ENCODE measurements at regions not wholly inside any gene's neighbourhood (a gene's known extent, or its start where the extent isn't known, plus 50 kb on each side); places are given as distances from the start of the nearest gene placed in this dataset.

GRCh38 chr6:2583459-2583858 lies 167.3 kb downstream of the MYLK4 start:
- Histone ChIP-seq H3K4me1 (ENCODE audit: control insufficient read depth in 1 of 2, low read depth in 2 of 2) (peaks cover 6 to 15% of the 10 kb centered on the region in 2 donors), H3K27me3 (replicated peaks; ENCODE audit: insufficient read depth) (no peaks in the 10 kb centered on the region), H3K27ac (no peak overlapping the region), H3K36me3 (no peaks in the 10 kb centered on the region), H3K9me3 (peaks cover 4% of the 10 kb centered on the region), H3K4me3 (no peak overlapping the region)
- no peak for ATAC-seq (ENCODE audit: insufficient number of reproducible peaks, low FRiP score, low read depth)
- no peak for TF ChIP-seq CTCF (IDR thresholded peaks at IDR 0.05)
- no peak for DNase-seq (ENCODE audit: low spot score)

DNA sequence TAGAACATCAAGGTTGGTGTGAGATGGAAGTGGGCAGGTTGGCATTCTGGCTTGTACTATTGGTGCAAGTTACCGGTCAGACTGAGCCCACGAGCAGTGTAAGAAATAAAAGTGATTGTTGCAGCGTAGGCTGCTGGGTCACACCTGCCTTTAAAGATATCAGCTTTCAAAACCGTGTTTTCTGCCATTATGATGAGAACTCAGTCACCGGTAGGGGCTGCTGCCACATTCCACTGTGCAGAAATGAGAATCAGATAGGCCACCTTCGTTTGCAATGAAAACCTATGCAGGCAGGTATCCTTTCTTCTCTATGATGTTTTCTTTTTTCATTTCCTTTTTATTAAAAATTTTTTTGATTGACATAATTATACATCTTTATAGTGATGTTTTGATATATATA lies 168.5 kb downstream of the MYLK4 start:
- no peaks in the 10 kb centered on the region for H3K27me3 ChIP-seq (replicated peaks; ENCODE audit: insufficient read depth)
- peaks cover 6 to 15% of the 10 kb centered on the region in 2 donors for H3K4me1 ChIP-seq (ENCODE audit: control insufficient read depth in 1 of 2, low read depth in 2 of 2)
- H3K4me3 ChIP-seq, result no peak overlapping the region
- H3K36me3 ChIP-seq, result no peaks in the 10 kb centered on the region
- H3K9me3 ChIP-seq, result peaks cover 4% of the 10 kb centered on the region
- TF ChIP-seq CTCF (IDR thresholded peaks at IDR 0.05), result no peak
- DNase-seq (ENCODE audit: low spot score), result no peak
- ATAC-seq (ENCODE audit: insufficient number of reproducible peaks, low FRiP score, low read depth), result no peak
- H3K27ac ChIP-seq, result no peak overlapping the region

DNA sequence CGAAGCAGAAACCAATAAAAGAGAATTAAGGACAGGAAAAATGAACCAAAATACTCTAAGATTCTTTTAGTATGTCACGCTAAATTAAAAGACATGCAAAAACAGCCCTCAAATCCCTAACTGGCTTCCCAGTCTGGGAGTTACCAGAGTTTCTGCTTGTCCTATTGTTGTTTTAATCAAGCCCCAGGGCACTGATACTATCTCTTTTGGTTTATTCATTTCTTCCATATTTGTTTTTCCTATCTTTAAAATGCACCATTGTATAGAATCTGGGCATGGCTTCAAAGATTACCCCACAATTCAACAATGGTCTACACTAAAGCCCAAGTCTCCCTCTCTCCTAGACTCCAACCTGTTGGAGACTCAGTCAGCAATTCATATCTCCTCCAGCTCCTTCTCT lies 169.1 kb downstream of the MYLK4 start:
- Histone ChIP-seq H3K4me1 (ENCODE audit: control insufficient read depth in 1 of 2, low read depth in 2 of 2) (peaks cover 6 to 18% of the 10 kb centered on the region in 2 donors), H3K27ac (no peak overlapping the region), H3K9me3 (peaks cover 4% of the 10 kb centered on the region), H3K36me3 (no peaks in the 10 kb centered on the region), H3K4me3 (no peak overlapping the region), H3K27me3 (replicated peaks; ENCODE audit: insufficient read depth) (no peaks in the 10 kb centered on the region)
- DNase-seq (ENCODE audit: low spot score) (no peak), ATAC-seq (ENCODE audit: insufficient number of reproducible peaks, low FRiP score, low read depth) (no peak)
- no peak for TF ChIP-seq CTCF (IDR thresholded peaks at IDR 0.05)

- ATAC-seq (ENCODE audit: insufficient number of reproducible peaks, low FRiP score, low read depth) (no peak), DNase-seq (ENCODE audit: low spot score) (no peak)
- Histone ChIP-seq H3K27me3 (replicated peaks; ENCODE audit: insufficient read depth) (no peaks in the 10 kb centered on the region), H3K9me3 (peaks cover 4% of the 10 kb centered on the region), H3K4me3 (no peak overlapping the region), H3K4me1 (ENCODE audit: control insufficient read depth in 1 of 2, low read depth in 2 of 2) (peaks cover 6 to 20% of the 10 kb centered on the region in 2 donors), H3K27ac (no peak overlapping the region), H3K36me3 (no peaks in the 10 kb centered on the region)
- TF ChIP-seq CTCF (IDR thresholded peaks at IDR 0.05), result no peak
Measured at GRCh38 chr6:2581011-2581410, 169.7 kb downstream of the MYLK4 start.

DNA sequence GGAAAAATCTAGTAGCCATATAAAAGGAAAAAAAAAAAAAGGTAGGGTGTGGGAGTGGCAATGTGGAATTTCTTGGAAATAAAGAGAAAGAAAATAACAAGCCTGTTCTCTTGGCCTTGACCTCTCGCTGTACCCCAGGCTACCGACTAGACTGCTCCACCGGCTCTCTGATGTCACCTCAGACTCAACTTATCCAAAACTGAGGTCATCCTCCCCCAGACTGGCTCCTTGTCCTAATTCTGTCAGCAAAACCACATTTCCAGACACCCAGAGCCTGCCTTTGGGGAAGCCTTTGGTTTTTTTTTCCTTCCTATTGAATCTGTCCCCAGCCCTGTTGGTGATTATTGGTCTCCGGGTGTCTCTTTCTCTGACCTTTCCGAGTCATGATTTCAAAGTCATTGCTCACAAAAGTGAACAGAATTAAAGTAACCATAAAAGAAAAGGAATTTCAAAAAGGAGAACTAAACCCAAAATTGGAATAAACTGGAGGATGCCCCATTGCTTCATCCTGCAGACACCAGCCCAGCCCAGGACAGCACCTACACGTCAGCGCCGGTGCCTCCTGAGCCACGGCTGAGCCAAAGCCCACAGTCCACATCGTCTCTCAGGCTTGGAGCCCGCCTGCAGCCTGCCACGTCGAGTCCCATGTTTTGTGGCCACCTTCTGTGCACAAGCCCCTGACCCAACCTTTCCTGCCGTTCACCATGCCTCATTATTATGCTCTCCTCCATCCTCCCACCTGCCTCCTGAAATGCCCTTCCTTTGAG lies 170.7 kb downstream of the MYLK4 start:
- no peak overlapping the region for H3K4me3 ChIP-seq
- no peak for DNase-seq (ENCODE audit: low spot score)
- no peaks in the 10 kb centered on the region for H3K9me3 ChIP-seq
- no peak for ATAC-seq (ENCODE audit: insufficient number of reproducible peaks, low FRiP score, low read depth)
- peak overlapping the region in 1 of 2 donors; percentile 48 for H3K27ac ChIP-seq
- H3K4me1 ChIP-seq (ENCODE audit: control insufficient read depth in 1 of 2, low read depth in 2 of 2), result peaks cover 6 to 20% of the 10 kb centered on the region in 2 donors
- TF ChIP-seq CTCF (IDR thresholded peaks at IDR 0.05), result no peak
- no peaks in the 10 kb centered on the region for H3K27me3 ChIP-seq (replicated peaks; ENCODE audit: insufficient read depth)
- no peaks in the 10 kb centered on the region for H3K36me3 ChIP-seq

All from thoracic aorta (tissue), 2 donors.